Astrocyte (in vitro differentiated cells and primary cell): ENCODE measurements at regions not wholly inside any gene's neighbourhood (a gene's known extent, or its start where the extent isn't known, plus 50 kb on each side); places are given as distances from the start of the nearest gene placed in this dataset.

Experiments used
- EZH2 ChIP-seq: IDR thresholded peaks from 2 replicates; pipeline ENCODE4 v1.6.1; 2012; ENCODE audit warnings: mild to moderate bottlenecking, low read length, inconsistent platforms; ENCODE audit not compliant: insufficient read depth
- TF ChIP-seq, protein P1 (sequence below): IDR thresholded peaks from 2 replicates; pipeline ENCODE4 v1.5.1; 2011; ENCODE audit warnings: low read depth, mild to moderate bottlenecking, inconsistent platforms, low read length, moderate library complexity; ENCODE audit not compliant: insufficient read depth

DNA sequence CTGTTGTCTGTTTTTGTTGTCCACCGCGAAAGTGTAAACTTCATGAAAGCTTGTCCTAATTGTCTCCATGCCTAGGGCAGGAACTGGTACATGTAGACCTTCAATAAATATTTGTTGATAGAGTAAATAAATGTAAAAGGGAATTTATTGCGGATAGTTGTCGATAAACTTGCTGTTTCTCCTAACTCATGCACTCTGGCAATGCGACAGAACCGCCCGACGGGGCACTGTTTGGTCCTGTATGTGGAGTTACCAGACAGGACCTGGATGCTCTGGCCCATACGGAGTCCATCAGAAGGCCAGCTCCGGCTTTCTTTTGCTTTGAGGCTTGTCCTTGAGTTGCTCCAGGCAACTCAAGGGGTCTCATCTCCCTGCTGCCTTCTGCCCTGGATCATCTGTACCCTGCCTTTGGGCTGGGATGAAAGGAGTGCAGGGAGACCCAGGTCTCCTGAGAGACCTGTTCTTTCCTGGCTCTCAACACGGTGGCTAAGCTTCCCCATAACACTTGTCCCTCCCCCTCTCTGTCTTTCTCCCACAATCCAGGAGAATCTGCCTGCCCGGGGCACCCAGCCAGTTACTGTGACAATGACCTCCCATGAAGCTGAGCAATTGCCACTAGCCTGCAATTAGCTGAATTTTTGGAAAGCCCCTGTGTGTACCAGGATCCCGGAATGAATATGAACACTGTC, 149.5 kb upstream of the PTCH1 start:
- TF ChIP-seq, protein P1, sequence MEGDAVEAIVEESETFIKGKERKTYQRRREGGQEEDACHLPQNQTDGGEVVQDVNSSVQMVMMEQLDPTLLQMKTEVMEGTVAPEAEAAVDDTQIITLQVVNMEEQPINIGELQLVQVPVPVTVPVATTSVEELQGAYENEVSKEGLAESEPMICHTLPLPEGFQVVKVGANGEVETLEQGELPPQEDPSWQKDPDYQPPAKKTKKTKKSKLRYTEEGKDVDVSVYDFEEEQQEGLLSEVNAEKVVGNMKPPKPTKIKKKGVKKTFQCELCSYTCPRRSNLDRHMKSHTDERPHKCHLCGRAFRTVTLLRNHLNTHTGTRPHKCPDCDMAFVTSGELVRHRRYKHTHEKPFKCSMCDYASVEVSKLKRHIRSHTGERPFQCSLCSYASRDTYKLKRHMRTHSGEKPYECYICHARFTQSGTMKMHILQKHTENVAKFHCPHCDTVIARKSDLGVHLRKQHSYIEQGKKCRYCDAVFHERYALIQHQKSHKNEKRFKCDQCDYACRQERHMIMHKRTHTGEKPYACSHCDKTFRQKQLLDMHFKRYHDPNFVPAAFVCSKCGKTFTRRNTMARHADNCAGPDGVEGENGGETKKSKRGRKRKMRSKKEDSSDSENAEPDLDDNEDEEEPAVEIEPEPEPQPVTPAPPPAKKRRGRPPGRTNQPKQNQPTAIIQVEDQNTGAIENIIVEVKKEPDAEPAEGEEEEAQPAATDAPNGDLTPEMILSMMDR, result no peak
- TF ChIP-seq EZH2, result no peak
